Gastroesophageal sphincter (tissue), 3 donors: ENCODE measurements at regions not wholly inside any gene's neighbourhood (a gene's known extent, or its start where the extent isn't known, plus 50 kb on each side); places are given as distances from the start of the nearest gene placed in this dataset.

Experiments used
- EP300 ChIP-seq: sonication (generic); formaldehyde crosslinking; IDR thresholded peaks from one replicate; pipeline ENCODE4 v1.6.1; 2017; ENCODE audit warnings: antibody characterized with exemption, mild to moderate bottlenecking
- POLR2A ChIP-seq, 2 donors: fragments of 450-650 bp; IDR thresholded peaks; one replicate each; pipeline ENCODE4 v1.6.1; 2017; ENCODE audit warnings: antibody characterized with exemption in 2 of 2, mild to moderate bottlenecking in 2 of 2, moderate library complexity in 1 of 2
- POLR2AphosphoS5 ChIP-seq: sonication (generic); formaldehyde crosslinking; IDR thresholded peaks from one replicate; pipeline ENCODE4 v1.6.1; 2017; ENCODE audit warnings: antibody characterized with exemption
- TF ChIP-seq, protein P1 (sequence below), 4 experiments: fragments of 200-600 bp in 2 of 4; fragments of 450-650 bp in 2 of 4; sonication (generic) in 1 of 4; IDR thresholded peaks; one replicate each; pipeline ENCODE4 v1.5.1; 2017 to 2019; ENCODE audit warnings: antibody characterized with exemption in 4 of 4, mild to moderate bottlenecking in 2 of 4, moderate library complexity in 2 of 4

DNA sequence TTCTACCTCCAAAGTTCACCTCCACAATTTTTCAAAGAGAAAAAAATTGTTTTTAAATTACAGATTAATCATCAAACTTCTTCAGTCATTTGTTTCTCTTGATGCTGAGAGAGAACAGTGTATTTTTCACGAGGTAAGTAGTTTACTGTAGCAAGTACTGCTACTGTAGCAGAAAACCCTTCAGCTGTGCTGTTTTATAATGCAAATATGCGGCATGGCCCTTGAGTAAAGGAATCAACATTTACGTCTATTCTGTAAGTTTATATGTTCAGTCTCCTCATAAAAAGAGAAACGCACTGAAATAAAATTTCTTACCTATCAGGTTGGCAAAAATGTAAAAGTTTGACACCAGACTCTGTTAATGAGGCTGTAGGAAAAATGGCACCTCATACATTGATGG is 399.0 kb downstream of the NKX6-1 start:
- TF ChIP-seq POLR2AphosphoS5 (no peak), POLR2A (IDR thresholded peaks at IDR 0.05) (no peak), EP300 (no peak)
- TF ChIP-seq, protein P1, sequence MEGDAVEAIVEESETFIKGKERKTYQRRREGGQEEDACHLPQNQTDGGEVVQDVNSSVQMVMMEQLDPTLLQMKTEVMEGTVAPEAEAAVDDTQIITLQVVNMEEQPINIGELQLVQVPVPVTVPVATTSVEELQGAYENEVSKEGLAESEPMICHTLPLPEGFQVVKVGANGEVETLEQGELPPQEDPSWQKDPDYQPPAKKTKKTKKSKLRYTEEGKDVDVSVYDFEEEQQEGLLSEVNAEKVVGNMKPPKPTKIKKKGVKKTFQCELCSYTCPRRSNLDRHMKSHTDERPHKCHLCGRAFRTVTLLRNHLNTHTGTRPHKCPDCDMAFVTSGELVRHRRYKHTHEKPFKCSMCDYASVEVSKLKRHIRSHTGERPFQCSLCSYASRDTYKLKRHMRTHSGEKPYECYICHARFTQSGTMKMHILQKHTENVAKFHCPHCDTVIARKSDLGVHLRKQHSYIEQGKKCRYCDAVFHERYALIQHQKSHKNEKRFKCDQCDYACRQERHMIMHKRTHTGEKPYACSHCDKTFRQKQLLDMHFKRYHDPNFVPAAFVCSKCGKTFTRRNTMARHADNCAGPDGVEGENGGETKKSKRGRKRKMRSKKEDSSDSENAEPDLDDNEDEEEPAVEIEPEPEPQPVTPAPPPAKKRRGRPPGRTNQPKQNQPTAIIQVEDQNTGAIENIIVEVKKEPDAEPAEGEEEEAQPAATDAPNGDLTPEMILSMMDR (IDR thresholded peaks at IDR 0.05), result no peak
